Pancreas (tissue), 10 donors: ENCODE measurements at regions not wholly inside any gene's neighbourhood (a gene's known extent, or its start where the extent isn't known, plus 50 kb on each side); places are given as distances from the start of the nearest gene placed in this dataset.
"Not testable (repeated sequence)": the region's sequence is repeated elsewhere in the genome, so short reads cannot be mapped to it uniquely, and the experiment has no call there.

ENCODE experiments used
- ATAC-seq, 4 donors: fragments of 200-7000 bp; cut with Tn5 transposase; one replicate each; pipeline versions ENCODE4 v1.8.0 to v1.9.1; 2020; ENCODE audit warnings: mild to moderate bottlenecking in 4 of 4, moderate library complexity in 4 of 4
- DNase-seq, 6 donors: peaks; one replicate each; pipeline ENCODE4 v3.0.0-alpha.2; 2020
- FAIRE-seq: peaks from 2 replicates; lab custom pipeline; 2012; peaks lifted over from hg19 to GRCh38; lab: Jason Lieb, UNC
- H3K27ac ChIP-seq, 4 donors: fragments of 200-600 bp; sonication (generic); 1 replicate in 3 of 4; 2 replicates in 1 of 4; pipeline versions ENCODE4 v1.5.0 to v1.8.0; 2020
- H3K27me3 ChIP-seq, 4 donors: fragments of 200-600 bp; one replicate each; pipeline ENCODE4 v1.8.0; 2021
- H3K36me3 ChIP-seq, 3 donors: fragments of 200-600 bp; sonication (generic) in 1 of 3; one replicate each; pipeline versions ENCODE4 v1.5.0 to v1.8.0; 2020 to 2021
- H3K4me1 ChIP-seq, 3 donors: fragments of 200-600 bp; one replicate each; pipeline ENCODE4 v1.8.0; 2021
- H3K4me3 ChIP-seq, 4 donors: fragments of 200-600 bp; sonication (generic) in 2 of 4; one replicate each; pipeline versions ENCODE4 v1.5.0 to v1.8.0; 2020 to 2021
- H3K9me3 ChIP-seq, 4 donors: fragments of 200-600 bp; one replicate each; pipeline ENCODE4 v1.8.0; 2021
- WGBS, 2 donors: extraction: QIAGEN DNeasy Blood & Tissue Kit; methylation state at CpG; one replicate each; pipeline ENCODE4 v1.1.7; 2013; 5-methylcytosine and 5-hydroxymethylcytosine counted together
- intact Hi-C, 3 donors: fragments of 100-400 bp; cut with DNase I; formaldehyde crosslinking; loops; one replicate each; pipeline versions ENCODE4 v1.11.1 to v1.14.2; 2022
- TF ChIP-seq, protein P1 (sequence below), 4 donors: fragments of 200-600 bp; sonication (generic) in 3 of 4; IDR thresholded peaks; one replicate each; pipeline versions ENCODE4 v1.5.0 to v1.8.0; 2021; ENCODE audit warnings: antibody characterized with exemption in 4 of 4
- donor health status: healthy with polysubstance abuse.
- donor health status: DM: no; HTN: no; CAD: no; lungs with moderate emphysema.
- donor health status: DM: no; HTN: no; CAD: no.
- donor health status: control.
- donor health status: control.
- donor health status: Bipolar disorder and iron deficiency.
- donor health status: DM: yes; HTN: yes; CAD: no.
- donor health status: DM: no; HTN: no; CAD: no.
- donor health status: DM: no; HTN: no; CAD: no.
- donor health status: DM: yes; HTN: yes; CAD: no.

DNA sequence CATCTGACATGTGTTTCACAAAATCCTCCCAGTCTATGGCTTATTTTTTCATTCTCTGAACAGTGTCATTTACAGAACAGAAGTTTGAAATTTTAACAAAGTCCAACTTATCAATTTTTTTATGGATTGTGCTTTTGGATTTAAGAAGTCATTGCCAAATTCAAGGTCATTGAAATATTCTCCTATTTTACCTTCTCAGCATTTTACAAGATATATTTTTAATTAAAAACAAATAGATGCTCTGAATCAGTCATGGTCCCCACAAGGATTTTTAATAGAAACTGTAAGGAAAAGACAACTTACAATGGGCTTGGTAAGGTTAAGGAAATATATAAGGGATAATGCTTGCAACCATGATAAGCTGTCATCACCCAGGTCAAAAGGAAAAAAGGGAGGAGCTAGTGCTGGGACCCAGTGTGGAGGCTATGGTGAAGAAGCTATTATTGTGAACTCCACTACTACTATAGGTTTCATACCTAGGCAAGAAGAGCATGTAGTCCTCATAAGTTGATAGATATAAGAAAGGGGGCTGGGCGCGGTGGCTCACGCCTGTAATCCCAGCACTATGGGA lies 144.5 kb upstream of the KCNJ15 start:
- no peak overlapping the region for H3K27ac ChIP-seq
- no peak overlapping the region for H3K4me3 ChIP-seq
- ATAC-seq: no peak
- no peaks in the 10 kb centered on the region for H3K27me3 ChIP-seq
- no peak for DNase-seq
- H3K4me1 ChIP-seq: no peaks in the 10 kb centered on the region
- no peaks in the 10 kb centered on the region for H3K36me3 ChIP-seq
- WGBS, 2 donors: 97 to 99% methylated on average over 3 of the region's 3 CpGs
- no peaks in the 10 kb centered on the region for H3K9me3 ChIP-seq
- intact Hi-C loops: no loop called here
- no peak for FAIRE-seq
- TF ChIP-seq, protein P1, sequence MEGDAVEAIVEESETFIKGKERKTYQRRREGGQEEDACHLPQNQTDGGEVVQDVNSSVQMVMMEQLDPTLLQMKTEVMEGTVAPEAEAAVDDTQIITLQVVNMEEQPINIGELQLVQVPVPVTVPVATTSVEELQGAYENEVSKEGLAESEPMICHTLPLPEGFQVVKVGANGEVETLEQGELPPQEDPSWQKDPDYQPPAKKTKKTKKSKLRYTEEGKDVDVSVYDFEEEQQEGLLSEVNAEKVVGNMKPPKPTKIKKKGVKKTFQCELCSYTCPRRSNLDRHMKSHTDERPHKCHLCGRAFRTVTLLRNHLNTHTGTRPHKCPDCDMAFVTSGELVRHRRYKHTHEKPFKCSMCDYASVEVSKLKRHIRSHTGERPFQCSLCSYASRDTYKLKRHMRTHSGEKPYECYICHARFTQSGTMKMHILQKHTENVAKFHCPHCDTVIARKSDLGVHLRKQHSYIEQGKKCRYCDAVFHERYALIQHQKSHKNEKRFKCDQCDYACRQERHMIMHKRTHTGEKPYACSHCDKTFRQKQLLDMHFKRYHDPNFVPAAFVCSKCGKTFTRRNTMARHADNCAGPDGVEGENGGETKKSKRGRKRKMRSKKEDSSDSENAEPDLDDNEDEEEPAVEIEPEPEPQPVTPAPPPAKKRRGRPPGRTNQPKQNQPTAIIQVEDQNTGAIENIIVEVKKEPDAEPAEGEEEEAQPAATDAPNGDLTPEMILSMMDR (IDR thresholded peaks at IDR 0.05): no peak

DNA sequence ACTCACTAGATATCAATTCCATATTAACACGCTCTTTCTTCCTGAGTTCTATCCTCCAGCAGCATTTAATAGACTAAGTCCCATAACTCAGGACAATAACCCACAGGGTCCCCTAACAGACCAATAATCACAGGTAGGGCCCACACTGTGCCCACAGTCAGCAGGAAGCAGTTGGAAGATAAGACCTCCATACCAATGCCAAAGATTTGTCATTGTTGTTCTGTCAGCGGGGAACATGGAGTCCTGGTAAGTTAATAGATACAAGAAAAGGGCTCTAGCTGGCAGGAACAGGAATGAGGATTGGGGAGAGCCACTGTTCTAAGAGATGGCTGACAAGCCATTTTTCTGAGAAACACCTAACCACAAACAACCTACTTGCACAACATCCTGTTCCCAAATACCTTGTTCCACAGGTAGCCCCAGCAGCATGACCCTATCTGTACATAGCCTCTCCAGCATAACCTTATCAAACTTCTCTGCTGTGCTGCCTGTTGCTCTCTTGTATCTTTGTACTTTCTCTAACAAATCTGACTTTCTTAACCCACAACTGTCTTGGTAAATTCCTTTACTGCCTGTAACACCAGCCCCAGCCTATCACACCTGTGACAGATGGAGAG lies 142.0 kb upstream of the KCNJ15 start:
- Histone ChIP-seq H3K27me3 (no peaks in the 10 kb centered on the region), H3K36me3 (no peaks in the 10 kb centered on the region), H3K9me3 (no peaks in the 10 kb centered on the region), H3K4me3 (no peak overlapping the region), H3K27ac (no peak overlapping the region), H3K4me1 (no peaks in the 10 kb centered on the region)
- TF ChIP-seq, protein P1 (IDR thresholded peaks at IDR 0.05): no peak
- intact Hi-C loops: no loop called here
- DNase-seq (no peak), FAIRE-seq (no peak), ATAC-seq (no peak)
- WGBS, 2 donors: 77 to 81% methylated on average over 2 of the region's 2 CpGs

DNA sequence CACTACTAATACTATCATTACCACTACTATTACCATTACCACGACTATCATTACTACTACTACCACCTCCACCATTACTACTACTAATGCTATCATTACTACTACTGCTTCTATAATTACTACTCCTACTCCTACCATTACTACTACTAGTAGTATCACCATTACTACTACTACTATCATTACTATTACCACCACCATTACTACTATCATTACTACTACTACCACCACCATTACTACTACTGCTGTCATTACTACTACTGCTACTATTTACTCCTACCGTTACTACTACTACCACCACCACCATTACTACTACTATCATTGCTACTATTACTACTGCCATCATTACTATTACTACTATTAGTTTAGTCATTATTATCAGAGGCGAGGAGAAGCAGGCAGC lies 140.9 kb upstream of the KCNJ15 start:
- DNase-seq (no peak), ATAC-seq (no peak), FAIRE-seq (no peak)
- H3K9me3 ChIP-seq: no peaks in the 10 kb centered on the region
- no peaks in the 10 kb centered on the region for H3K27me3 ChIP-seq
- H3K4me3 ChIP-seq: no peak overlapping the region
- intact Hi-C loops: no loop called here
- TF ChIP-seq, protein P1 (IDR thresholded peaks at IDR 0.05): no peak
- no peaks in the 10 kb centered on the region for H3K4me1 ChIP-seq
- H3K36me3 ChIP-seq: no peaks in the 10 kb centered on the region
- H3K27ac ChIP-seq: no peak overlapping the region
- 71 to 87% methylated on average over 3 of the region's 3 CpGs for WGBS, 2 donors

DNA sequence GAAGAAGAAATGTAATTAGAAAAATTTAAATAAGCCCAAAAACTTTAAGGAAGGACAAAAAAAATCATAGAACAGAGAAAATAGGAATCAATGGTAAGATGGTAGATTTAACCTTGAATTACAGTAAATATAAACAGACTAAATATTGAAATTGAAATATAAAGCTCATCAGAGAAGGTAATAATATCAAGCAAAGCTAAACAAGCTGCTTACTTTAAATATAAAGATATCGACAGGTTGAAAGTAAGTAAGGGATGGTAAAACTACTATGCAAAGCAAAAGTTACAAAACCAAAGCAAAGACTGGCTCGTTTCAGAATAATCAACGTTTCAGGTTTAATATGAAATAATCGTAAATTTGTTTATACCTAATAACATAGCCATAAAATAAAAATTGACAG lies 137.0 kb upstream of the KCNJ15 start:
- TF ChIP-seq, protein P1 (IDR thresholded peaks at IDR 0.05): no peak
- intact Hi-C loops: loop anchor here in 2 of 3 donors (10.0 kb wide), 2 partner anchors 415 to 425 kb away; no protein-coding TSS in a partner anchor
- WGBS, 2 donors: 71 to 81% methylated on average over 4 of the region's 4 CpGs
- no peak for ATAC-seq
- no peak for FAIRE-seq
- Histone ChIP-seq H3K36me3 (no peaks in the 10 kb centered on the region), H3K27me3 (no peaks in the 10 kb centered on the region), H3K4me1 (no peaks in the 10 kb centered on the region), H3K9me3 (no peaks in the 10 kb centered on the region), H3K27ac (no peak overlapping the region), H3K4me3 (no peak overlapping the region)
- DNase-seq: no peak

DNA sequence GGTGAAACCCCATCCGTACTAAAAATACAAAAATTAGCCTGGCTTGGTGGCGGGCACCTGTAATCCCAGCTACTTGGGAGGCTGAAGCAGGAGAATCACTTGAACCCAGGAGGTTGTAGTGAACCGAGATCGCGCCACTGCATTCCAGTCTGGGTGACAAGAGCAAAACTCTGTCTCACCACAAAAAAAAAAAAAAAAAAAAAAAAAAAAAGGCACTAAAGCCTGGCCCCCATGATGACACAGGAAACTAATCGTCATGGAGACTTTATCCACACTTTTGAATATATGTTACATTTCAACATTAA lies 136.2 kb upstream of the KCNJ15 start:
- not testable (repeated sequence) for DNase-seq, FAIRE-seq, H3K4me3 ChIP-seq, ATAC-seq, H3K36me3 ChIP-seq, H3K9me3 ChIP-seq, H3K4me1 ChIP-seq, H3K27ac ChIP-seq, H3K27me3 ChIP-seq
- intact Hi-C loops: loop anchor here in 2 of 3 donors (10.0 kb wide), 2 partner anchors 416 to 426 kb away; no protein-coding TSS in a partner anchor
- 80 to 92% methylated on average over 6 of the region's 6 CpGs for WGBS, 2 donors
